K562 (cell line): ENCODE measurements at regions not wholly inside any gene's neighbourhood (a gene's known extent, or its start where the extent isn't known, plus 50 kb on each side); places are given as distances from the start of the nearest gene placed in this dataset.

Experiments used
- ATAC-seq: fragments of 200-7000 bp; cut with Tn5 transposase; 3 replicates; pipeline ENCODE4 v1.9.1; 2020; ENCODE audit warnings: moderate library complexity
- BruUV-seq: library from RNA; stranded (reverse); fragments of 400-500 nt; replicated peaks from 2 replicates; lab custom pipeline; 2021; lab: Mats Ljungman, UMichigan
- CTCF ChIA-PET: fragments of 300-600 bp; formaldehyde crosslinking; extraction: SDS; loops from one replicate; lab custom pipeline; 2021; ENCODE audit warnings: low intra/inter-chr PET ratio; lab: Yijun Ruan, JAX
- POLR2A ChIA-PET: fragments of 300-600, 350-650 bp; sonication (Branson Sonifier 250); formaldehyde crosslinking; extraction: SDS; loops from one replicate; lab custom pipeline; 2021; ENCODE audit warnings: antibody characterized with exemption, inconsistent platforms; lab: Yijun Ruan, JAX
- DNase-seq, 4 experiments: peaks; one replicate each; pipeline versions ENCODE4 v3.0.0 to v3.0.0-alpha.2; 2011 to 2018; ENCODE audit warnings: low spot score in 3 of 4, mixed read lengths in 3 of 4; ENCODE audit errors: extremely low read depth in 1 of 4
- FAIRE-seq: peaks from 2 replicates; lab custom pipeline; 2011; peaks lifted over from hg19 to GRCh38; lab: Jason Lieb, UNC
- H2AFZ ChIP-seq: 2 replicates; pipeline ENCODE4 v1.6.0; 2011; ENCODE audit warnings: low read depth, low read length, control low read depth, inconsistent platforms
- H3K27ac ChIP-seq: fragments of 200-600 bp; 3 replicates; pipeline ENCODE4 v1.8.0; 2011; ENCODE audit warnings: low read depth, mild to moderate bottlenecking, control low read depth, inconsistent platforms, low read length, moderate library complexity, mixed read lengths; ENCODE audit errors: extremely low read depth
- H3K27me3 ChIP-seq, 2 experiments: fragments of 300-600 bp in 1 of 2; 2 replicates in 1 of 2; 3 replicates in 1 of 2; pipeline versions ENCODE4 v1.6.0 to v1.8.0; 2011; ENCODE audit warnings: inconsistent platforms in 2 of 2, low read length in 2 of 2, mild to moderate bottlenecking in 1 of 2, mixed read lengths in 1 of 2, moderate library complexity in 1 of 2; ENCODE audit not compliant: control insufficient read depth in 2 of 2, insufficient read depth in 2 of 2
- H3K36me3 ChIP-seq: fragments of 300-600 bp; 3 replicates; pipeline ENCODE4 v1.8.0; 2011; ENCODE audit warnings: mild to moderate bottlenecking, low read length, inconsistent platforms; ENCODE audit not compliant: control insufficient read depth, insufficient read depth
- H3K4me1 ChIP-seq, 2 experiments: fragments of 200-600 bp in 1 of 2; replicated peaks in 1 of 2; 2 replicates in 1 of 2; 3 replicates in 1 of 2; pipeline versions ENCODE4 v1.5.1 to v1.8.0; 2011; ENCODE audit warnings: inconsistent platforms in 2 of 2, low read length in 2 of 2, mild to moderate bottlenecking in 1 of 2, mixed read lengths in 1 of 2, moderate library complexity in 1 of 2; ENCODE audit not compliant: control insufficient read depth in 2 of 2, insufficient read depth in 2 of 2
- H3K4me2 ChIP-seq: 2 replicates; pipeline ENCODE4 v1.6.1; 2011; ENCODE audit warnings: low read length, control low read depth, inconsistent platforms, mixed read lengths; ENCODE audit not compliant: insufficient read depth
- H3K4me3 ChIP-seq: fragments of 200-600 bp; sonication (generic), shearing (Covaris generic); 2 replicates; pipeline ENCODE4 v1.5.1; 2016; ENCODE audit warnings: control low read depth, inconsistent platforms
- H3K79me2 ChIP-seq: fragments of 200-600 bp; 3 replicates; pipeline ENCODE4 v1.8.0; 2011; ENCODE audit warnings: low read length, inconsistent platforms; ENCODE audit not compliant: control insufficient read depth, insufficient read depth
- H3K9ac ChIP-seq, 2 experiments: 2 replicates each; pipeline versions ENCODE4 v1.6.0 to v1.6.1; 2011; ENCODE audit warnings: low read depth in 2 of 2, low read length in 2 of 2, control low read depth in 1 of 2, inconsistent platforms in 1 of 2, mild to moderate bottlenecking in 1 of 2, mixed read lengths in 1 of 2; ENCODE audit not compliant: insufficient read depth in 1 of 2
- H3K9me1 ChIP-seq: one replicate; pipeline ENCODE4 v1.6.0; 2011; ENCODE audit warnings: inconsistent platforms, mild to moderate bottlenecking, low read length, moderate library complexity; ENCODE audit not compliant: control insufficient read depth, insufficient read depth
- H3K9me3 ChIP-seq: replicated peaks from 2 replicates; pipeline ENCODE4 v1.5.1; 2011; ENCODE audit warnings: low read depth, low read length, inconsistent platforms; ENCODE audit not compliant: control insufficient read depth, insufficient read depth
- H4K20me1 ChIP-seq: replicated peaks from 2 replicates; pipeline ENCODE4 v1.6.1; 2011; ENCODE audit warnings: low read length, inconsistent platforms, mixed read lengths; ENCODE audit not compliant: control insufficient read depth, insufficient read depth
- ARHGAP35 ChIP-seq: fragments of 450-650 bp; IDR thresholded peaks from 2 replicates; pipeline ENCODE4 v1.6.1; 2018; ENCODE audit not compliant: partially characterized antibody
- NFRKB ChIP-seq: fragments of 450-650 bp; IDR thresholded peaks from 2 replicates; pipeline ENCODE4 v1.6.1; 2016; ENCODE audit warnings: low read depth
- NRF1 ChIP-seq, 2 experiments: fragments of 450-650 bp; IDR thresholded peaks in 1 of 2; conservative IDR thresholded peaks in 1 of 2; 2 replicates each; pipeline ENCODE4 v1.6.1; 2014; ENCODE audit warnings: mild to moderate bottlenecking in 2 of 2
- SMAD2 ChIP-seq: fragments of 150-350 bp; IDR thresholded peaks from 2 replicates; pipeline ENCODE4 v1.6.1; 2014; ENCODE audit warnings: low read depth, mild to moderate bottlenecking, low read length
- SMARCA4 ChIP-seq: fragments of 450-650 bp; IDR thresholded peaks from 2 replicates; pipeline ENCODE4 v1.6.1; 2016
- TFAM ChIP-seq: fragments of 250-450 bp; sonication (Bioruptor Pico); conservative IDR thresholded peaks from 2 replicates; pipeline ENCODE4 v1.5.0; 2021; ENCODE audit warnings: mild to moderate bottlenecking, moderate library complexity
- ZKSCAN8 ChIP-seq: fragments of 200-800 bp; sonication (Bioruptor generic); IDR thresholded peaks from 2 replicates; pipeline ENCODE4 v1.6.1; 2016; ENCODE audit warnings: missing genetic modification characterization, missing compliant biosample characterization
- ZNF121 ChIP-seq: sonication (generic); formaldehyde crosslinking; conservative IDR thresholded peaks from 2 replicates; pipeline ENCODE4 v1.8.0; 2022; ENCODE audit warnings: missing genetic modification reagents
- ZNF311 ChIP-seq: fragments of 250-450 bp; sonication (Bioruptor Pico); IDR thresholded peaks from 2 replicates; pipeline ENCODE4 v1.4.0; 2020; ENCODE audit warnings: mild to moderate bottlenecking, moderate library complexity
- WGBS: fragments of 100-300 bp; shearing (Covaris generic); methylation state at CpG from one replicate; pipeline ENCODE4 v1.1.6; 2016; ENCODE audit warnings: low coverage, mixed read lengths; ENCODE audit not compliant: insufficient coverage; ENCODE audit errors: missing lambda C conversion rate; 5-methylcytosine and 5-hydroxymethylcytosine counted together
- in situ Hi-C: fragments of 300-500 bp; cut with MboI; formaldehyde crosslinking; loops from 4 replicates; pipeline ENCODE4 v1.15.0; 2018; ENCODE audit warnings: inconsistent platforms, mixed read lengths
- intact Hi-C: fragments of 100-400 bp; cut with micrococcal nuclease; formaldehyde crosslinking; loops from 2 replicates; pipeline ENCODE4 v1.14.2; 2022
- TF ChIP-seq, protein P1 (sequence below): fragments of 450-650 bp; IDR thresholded peaks from 2 replicates; pipeline ENCODE4 v1.6.1; 2016; ENCODE audit warnings: mild to moderate bottlenecking
- TF ChIP-seq, protein P2 (sequence below): sonication (generic); formaldehyde crosslinking; IDR thresholded peaks from 2 replicates; pipeline ENCODE4 v1.9.0; 2022; ENCODE audit warnings: mild to moderate bottlenecking, missing genetic modification reagents
- TF ChIP-seq, protein P3 (sequence below): sonication (generic); formaldehyde crosslinking; IDR thresholded peaks from 2 replicates; pipeline ENCODE4 v1.8.0; 2022; ENCODE audit warnings: mild to moderate bottlenecking, missing genetic modification reagents
- TF ChIP-seq, protein P4 (sequence below): fragments of 250-450 bp; sonication (Bioruptor Pico); IDR thresholded peaks from 2 replicates; pipeline ENCODE4 v1.8.0; 2022; ENCODE audit warnings: inconsistent platforms, mild to moderate bottlenecking, moderate library complexity, borderline replicate concordance
- TF ChIP-seq, protein P5 (sequence below): fragments of 250-450 bp; sonication (Bioruptor Pico); IDR thresholded peaks from 2 replicates; pipeline ENCODE4 v1.9.0; 2021; ENCODE audit warnings: mild to moderate bottlenecking, inconsistent platforms

DNA sequence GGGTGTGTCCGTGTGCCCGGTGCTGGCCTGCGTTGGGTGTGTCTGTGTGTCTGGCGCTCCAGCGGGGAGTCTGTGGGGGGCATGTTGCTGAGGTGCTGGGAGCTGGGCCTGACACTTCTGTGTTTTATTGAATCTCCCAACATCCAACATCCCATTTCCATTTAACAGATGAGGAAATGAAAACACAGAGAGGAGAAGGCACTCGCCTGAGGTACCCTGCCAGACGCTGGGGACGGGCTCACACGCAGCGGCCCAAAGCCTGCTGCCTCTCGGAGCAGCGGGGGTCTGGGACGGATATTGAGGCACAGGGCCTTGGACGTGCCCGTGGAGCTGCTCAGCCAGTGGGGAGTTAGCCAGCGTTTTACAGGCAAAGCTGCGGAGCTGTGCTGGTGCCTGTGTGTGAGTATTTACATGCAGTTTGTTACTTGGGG, 133.9 kb downstream of the DNAJB6 start:
- in situ Hi-C loops, result no loop called here
- intact Hi-C loops, result loop anchor here (5.0 kb wide), 1 partner anchor 38 kb away; no protein-coding TSS in a partner anchor

More for the DNA sequence above, 133.9 kb downstream of the DNAJB6 start:
- peaks cover 39 to 51% of the 10 kb centered on the region in 2 experiments for H3K27me3 ChIP-seq
- H3K4me1 ChIP-seq, result peaks cover 0 to 28% of the 10 kb centered on the region in 2 experiments; a peak in 3 of 5 replicates
- 22% methylated on average over 17 of the region's 17 CpGs for WGBS
- ChIA-PET POLR2A (no interaction called here), CTCF (no interaction called here)
- no peaks in the 10 kb centered on the region for H3K79me2 ChIP-seq
- peaks cover 9% of the 10 kb centered on the region; the same call in 1 of the 2 replicates for H4K20me1 ChIP-seq
- BruUV-seq, result no TSS peak
- no peak overlapping the region for H3K9ac ChIP-seq
- no peaks in the 10 kb centered on the region for H3K36me3 ChIP-seq
- 0 out of 2 replicates have a peak, but pooled peaks cover 3% of the 10 kb centered on the region for H3K9me3 ChIP-seq
- FAIRE-seq, result no peak
- no peak overlapping the region for H2AFZ ChIP-seq
- H3K4me3 ChIP-seq, result no peak overlapping the region
- no peak overlapping the region for H3K27ac ChIP-seq
- H3K4me2 ChIP-seq, result no peak overlapping the region
- DNase-seq, result no peak
- TF ChIP-seq ZNF311, result no peak
- TF ChIP-seq, protein P1, sequence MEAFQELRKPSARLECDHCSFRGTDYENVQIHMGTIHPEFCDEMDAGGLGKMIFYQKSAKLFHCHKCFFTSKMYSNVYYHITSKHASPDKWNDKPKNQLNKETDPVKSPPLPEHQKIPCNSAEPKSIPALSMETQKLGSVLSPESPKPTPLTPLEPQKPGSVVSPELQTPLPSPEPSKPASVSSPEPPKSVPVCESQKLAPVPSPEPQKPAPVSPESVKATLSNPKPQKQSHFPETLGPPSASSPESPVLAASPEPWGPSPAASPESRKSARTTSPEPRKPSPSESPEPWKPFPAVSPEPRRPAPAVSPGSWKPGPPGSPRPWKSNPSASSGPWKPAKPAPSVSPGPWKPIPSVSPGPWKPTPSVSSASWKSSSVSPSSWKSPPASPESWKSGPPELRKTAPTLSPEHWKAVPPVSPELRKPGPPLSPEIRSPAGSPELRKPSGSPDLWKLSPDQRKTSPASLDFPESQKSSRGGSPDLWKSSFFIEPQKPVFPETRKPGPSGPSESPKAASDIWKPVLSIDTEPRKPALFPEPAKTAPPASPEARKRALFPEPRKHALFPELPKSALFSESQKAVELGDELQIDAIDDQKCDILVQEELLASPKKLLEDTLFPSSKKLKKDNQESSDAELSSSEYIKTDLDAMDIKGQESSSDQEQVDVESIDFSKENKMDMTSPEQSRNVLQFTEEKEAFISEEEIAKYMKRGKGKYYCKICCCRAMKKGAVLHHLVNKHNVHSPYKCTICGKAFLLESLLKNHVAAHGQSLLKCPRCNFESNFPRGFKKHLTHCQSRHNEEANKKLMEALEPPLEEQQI, result no peak
- no peak for TF ChIP-seq ZNF121 (CRISPR knock-in tag)
- no peak for TF ChIP-seq ARHGAP35
- TF ChIP-seq, protein P2, sequence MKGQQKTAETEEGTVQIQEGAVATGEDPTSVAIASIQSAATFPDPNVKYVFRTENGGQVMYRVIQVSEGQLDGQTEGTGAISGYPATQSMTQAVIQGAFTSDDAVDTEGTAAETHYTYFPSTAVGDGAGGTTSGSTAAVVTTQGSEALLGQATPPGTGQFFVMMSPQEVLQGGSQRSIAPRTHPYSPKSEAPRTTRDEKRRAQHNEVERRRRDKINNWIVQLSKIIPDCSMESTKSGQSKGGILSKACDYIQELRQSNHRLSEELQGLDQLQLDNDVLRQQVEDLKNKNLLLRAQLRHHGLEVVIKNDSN (CRISPR knock-in tag), result no peak
- no peak for TF ChIP-seq ZKSCAN8
- TF ChIP-seq TFAM (CRISPR knock-in tag), result no peak
- TF ChIP-seq SMAD2, result no peak
- no peak for TF ChIP-seq SMARCA4
- TF ChIP-seq, protein P3, sequence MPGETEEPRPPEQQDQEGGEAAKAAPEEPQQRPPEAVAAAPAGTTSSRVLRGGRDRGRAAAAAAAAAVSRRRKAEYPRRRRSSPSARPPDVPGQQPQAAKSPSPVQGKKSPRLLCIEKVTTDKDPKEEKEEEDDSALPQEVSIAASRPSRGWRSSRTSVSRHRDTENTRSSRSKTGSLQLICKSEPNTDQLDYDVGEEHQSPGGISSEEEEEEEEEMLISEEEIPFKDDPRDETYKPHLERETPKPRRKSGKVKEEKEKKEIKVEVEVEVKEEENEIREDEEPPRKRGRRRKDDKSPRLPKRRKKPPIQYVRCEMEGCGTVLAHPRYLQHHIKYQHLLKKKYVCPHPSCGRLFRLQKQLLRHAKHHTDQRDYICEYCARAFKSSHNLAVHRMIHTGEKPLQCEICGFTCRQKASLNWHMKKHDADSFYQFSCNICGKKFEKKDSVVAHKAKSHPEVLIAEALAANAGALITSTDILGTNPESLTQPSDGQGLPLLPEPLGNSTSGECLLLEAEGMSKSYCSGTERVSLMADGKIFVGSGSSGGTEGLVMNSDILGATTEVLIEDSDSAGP (CRISPR knock-in tag), result no peak
- TF ChIP-seq, protein P4, sequence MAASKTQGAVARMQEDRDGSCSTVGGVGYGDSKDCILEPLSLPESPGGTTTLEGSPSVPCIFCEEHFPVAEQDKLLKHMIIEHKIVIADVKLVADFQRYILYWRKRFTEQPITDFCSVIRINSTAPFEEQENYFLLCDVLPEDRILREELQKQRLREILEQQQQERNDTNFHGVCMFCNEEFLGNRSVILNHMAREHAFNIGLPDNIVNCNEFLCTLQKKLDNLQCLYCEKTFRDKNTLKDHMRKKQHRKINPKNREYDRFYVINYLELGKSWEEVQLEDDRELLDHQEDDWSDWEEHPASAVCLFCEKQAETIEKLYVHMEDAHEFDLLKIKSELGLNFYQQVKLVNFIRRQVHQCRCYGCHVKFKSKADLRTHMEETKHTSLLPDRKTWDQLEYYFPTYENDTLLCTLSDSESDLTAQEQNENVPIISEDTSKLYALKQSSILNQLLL (CRISPR knock-in tag), result no peak
- no peak for TF ChIP-seq NRF1 (conservative IDR thresholded peaks at IDR 0.05 in 1 of 2, IDR thresholded peaks at IDR 0.05 in 1 of 2)
- no peak for TF ChIP-seq NFRKB
- TF ChIP-seq, protein P5, sequence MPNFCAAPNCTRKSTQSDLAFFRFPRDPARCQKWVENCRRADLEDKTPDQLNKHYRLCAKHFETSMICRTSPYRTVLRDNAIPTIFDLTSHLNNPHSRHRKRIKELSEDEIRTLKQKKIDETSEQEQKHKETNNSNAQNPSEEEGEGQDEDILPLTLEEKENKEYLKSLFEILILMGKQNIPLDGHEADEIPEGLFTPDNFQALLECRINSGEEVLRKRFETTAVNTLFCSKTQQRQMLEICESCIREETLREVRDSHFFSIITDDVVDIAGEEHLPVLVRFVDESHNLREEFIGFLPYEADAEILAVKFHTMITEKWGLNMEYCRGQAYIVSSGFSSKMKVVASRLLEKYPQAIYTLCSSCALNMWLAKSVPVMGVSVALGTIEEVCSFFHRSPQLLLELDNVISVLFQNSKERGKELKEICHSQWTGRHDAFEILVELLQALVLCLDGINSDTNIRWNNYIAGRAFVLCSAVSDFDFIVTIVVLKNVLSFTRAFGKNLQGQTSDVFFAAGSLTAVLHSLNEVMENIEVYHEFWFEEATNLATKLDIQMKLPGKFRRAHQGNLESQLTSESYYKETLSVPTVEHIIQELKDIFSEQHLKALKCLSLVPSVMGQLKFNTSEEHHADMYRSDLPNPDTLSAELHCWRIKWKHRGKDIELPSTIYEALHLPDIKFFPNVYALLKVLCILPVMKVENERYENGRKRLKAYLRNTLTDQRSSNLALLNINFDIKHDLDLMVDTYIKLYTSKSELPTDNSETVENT (CRISPR knock-in tag), result no peak
- H3K9me1 ChIP-seq, result no peaks in the 10 kb centered on the region
- no peak for ATAC-seq
